DND-41 (cell line): ENCODE measurements at regions not wholly inside any gene's neighbourhood (a gene's known extent, or its start where the extent isn't known, plus 50 kb on each side); places are given as distances from the start of the nearest gene placed in this dataset.

ENCODE experiments used
- ATAC-seq: fragments of 200-7000 bp; cut with Tn5 transposase; 3 replicates; pipeline ENCODE4 v1.9.1; 2021; ENCODE audit warnings: low read depth; ENCODE audit not compliant: insufficient read depth
- DNase-seq: peaks from one replicate; pipeline ENCODE4 v3.0.0-alpha.2; 2020
- H2AFZ ChIP-seq: 2 replicates; pipeline ENCODE4 v1.6.0; 2012; ENCODE audit warnings: low read depth, low read length
- H3K27ac ChIP-seq: 2 replicates; pipeline ENCODE4 v1.5.1; 2012; ENCODE audit warnings: low read length, inconsistent platforms
- H3K27me3 ChIP-seq: fragments of 200-600 bp; sonication (generic); 2 replicates; pipeline ENCODE4 v1.6.0; 2012; ENCODE audit warnings: low read length, mild to moderate bottlenecking, inconsistent platforms; ENCODE audit not compliant: insufficient read depth, poor library complexity
- H3K36me3 ChIP-seq: 2 replicates; pipeline ENCODE4 v1.5.1; 2012; ENCODE audit warnings: low read length, inconsistent platforms; ENCODE audit not compliant: insufficient read depth
- H3K4me1 ChIP-seq: 2 replicates; pipeline ENCODE4 v1.5.1; 2012; ENCODE audit warnings: mild to moderate bottlenecking, low read length; ENCODE audit not compliant: insufficient read depth
- H3K4me2 ChIP-seq: 2 replicates; pipeline ENCODE4 v1.6.0; 2012; ENCODE audit warnings: mild to moderate bottlenecking, moderate library complexity, low read length, inconsistent platforms; ENCODE audit not compliant: insufficient read depth
- H3K4me3 ChIP-seq, 2 experiments: fragments of 200-600 bp in 1 of 2; shearing (Covaris generic) in 1 of 2; 2 replicates each; pipeline ENCODE4 v1.5.1; 2012 to 2016; ENCODE audit warnings: inconsistent platforms in 2 of 2, low read length in 2 of 2, mild to moderate bottlenecking in 2 of 2, low read depth in 1 of 2, moderate library complexity in 1 of 2
- H3K79me2 ChIP-seq: 2 replicates; pipeline ENCODE4 v1.6.0; 2012; ENCODE audit warnings: low read length, inconsistent platforms; ENCODE audit not compliant: insufficient read depth
- H3K9ac ChIP-seq: 2 replicates; pipeline ENCODE4 v1.6.0; 2012; ENCODE audit warnings: low read depth, mild to moderate bottlenecking, inconsistent platforms, low read length, moderate library complexity
- H3K9me3 ChIP-seq: 2 replicates; pipeline ENCODE4 v1.5.1; 2012; ENCODE audit warnings: low read length, moderate library complexity, mild to moderate bottlenecking, inconsistent platforms; ENCODE audit not compliant: insufficient read depth, severe bottlenecking
- H4K20me1 ChIP-seq: 2 replicates; pipeline ENCODE4 v1.6.0; 2012; ENCODE audit warnings: low read length; ENCODE audit not compliant: insufficient read depth
- EZH2 ChIP-seq: IDR thresholded peaks from 3 replicates; pipeline ENCODE4 v1.6.1; 2012; ENCODE audit warnings: borderline replicate concordance, low read depth, mild to moderate bottlenecking, moderate library complexity, low read length, inconsistent platforms; ENCODE audit not compliant: severe bottlenecking
- TF ChIP-seq, protein P1 (sequence below): IDR thresholded peaks from 2 replicates; pipeline ENCODE4 v1.5.1; 2012; ENCODE audit warnings: borderline replicate concordance, low read length, moderate library complexity, mild to moderate bottlenecking; ENCODE audit not compliant: poor library complexity, severe bottlenecking; ENCODE audit errors: extremely low read depth

DNA sequence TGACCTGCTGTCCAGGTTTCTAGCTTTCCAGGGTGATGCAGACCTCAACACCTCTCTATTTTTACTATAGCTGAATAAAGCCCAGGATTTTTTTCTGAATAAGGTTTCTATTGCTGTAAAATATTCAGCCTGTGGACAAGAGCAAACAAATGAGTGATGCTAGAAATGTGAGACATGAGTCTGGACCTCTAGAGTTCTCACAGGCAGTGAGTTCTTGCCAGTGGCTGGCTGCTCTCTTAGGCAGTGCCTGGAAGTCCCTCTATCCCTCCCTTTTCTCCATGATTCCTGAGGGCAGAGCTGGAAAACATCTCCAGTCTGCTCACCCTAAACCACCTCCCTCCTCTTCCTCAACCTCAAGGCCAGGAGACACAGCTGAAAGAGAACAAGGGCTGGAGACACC is 793.8 kb upstream of the IGFBP3 start:
- no peak overlapping the region for H3K9ac ChIP-seq
- DNase-seq (no peak), ATAC-seq (no peak)
- H3K36me3 ChIP-seq = no peaks in the 10 kb centered on the region
- H3K79me2 ChIP-seq = no peaks in the 10 kb centered on the region
- H3K4me3 ChIP-seq = no peak overlapping the region
- H2AFZ ChIP-seq = no peak overlapping the region
- H3K4me1 ChIP-seq = no peaks in the 10 kb centered on the region
- TF ChIP-seq, protein P1, sequence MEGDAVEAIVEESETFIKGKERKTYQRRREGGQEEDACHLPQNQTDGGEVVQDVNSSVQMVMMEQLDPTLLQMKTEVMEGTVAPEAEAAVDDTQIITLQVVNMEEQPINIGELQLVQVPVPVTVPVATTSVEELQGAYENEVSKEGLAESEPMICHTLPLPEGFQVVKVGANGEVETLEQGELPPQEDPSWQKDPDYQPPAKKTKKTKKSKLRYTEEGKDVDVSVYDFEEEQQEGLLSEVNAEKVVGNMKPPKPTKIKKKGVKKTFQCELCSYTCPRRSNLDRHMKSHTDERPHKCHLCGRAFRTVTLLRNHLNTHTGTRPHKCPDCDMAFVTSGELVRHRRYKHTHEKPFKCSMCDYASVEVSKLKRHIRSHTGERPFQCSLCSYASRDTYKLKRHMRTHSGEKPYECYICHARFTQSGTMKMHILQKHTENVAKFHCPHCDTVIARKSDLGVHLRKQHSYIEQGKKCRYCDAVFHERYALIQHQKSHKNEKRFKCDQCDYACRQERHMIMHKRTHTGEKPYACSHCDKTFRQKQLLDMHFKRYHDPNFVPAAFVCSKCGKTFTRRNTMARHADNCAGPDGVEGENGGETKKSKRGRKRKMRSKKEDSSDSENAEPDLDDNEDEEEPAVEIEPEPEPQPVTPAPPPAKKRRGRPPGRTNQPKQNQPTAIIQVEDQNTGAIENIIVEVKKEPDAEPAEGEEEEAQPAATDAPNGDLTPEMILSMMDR = no peak
- TF ChIP-seq EZH2 = no peak
- no peaks in the 10 kb centered on the region for H3K9me3 ChIP-seq
- no peaks in the 10 kb centered on the region for H4K20me1 ChIP-seq
- H3K27ac ChIP-seq = no peak overlapping the region
- no peaks in the 10 kb centered on the region for H3K27me3 ChIP-seq
- no peak overlapping the region for H3K4me2 ChIP-seq

DNA sequence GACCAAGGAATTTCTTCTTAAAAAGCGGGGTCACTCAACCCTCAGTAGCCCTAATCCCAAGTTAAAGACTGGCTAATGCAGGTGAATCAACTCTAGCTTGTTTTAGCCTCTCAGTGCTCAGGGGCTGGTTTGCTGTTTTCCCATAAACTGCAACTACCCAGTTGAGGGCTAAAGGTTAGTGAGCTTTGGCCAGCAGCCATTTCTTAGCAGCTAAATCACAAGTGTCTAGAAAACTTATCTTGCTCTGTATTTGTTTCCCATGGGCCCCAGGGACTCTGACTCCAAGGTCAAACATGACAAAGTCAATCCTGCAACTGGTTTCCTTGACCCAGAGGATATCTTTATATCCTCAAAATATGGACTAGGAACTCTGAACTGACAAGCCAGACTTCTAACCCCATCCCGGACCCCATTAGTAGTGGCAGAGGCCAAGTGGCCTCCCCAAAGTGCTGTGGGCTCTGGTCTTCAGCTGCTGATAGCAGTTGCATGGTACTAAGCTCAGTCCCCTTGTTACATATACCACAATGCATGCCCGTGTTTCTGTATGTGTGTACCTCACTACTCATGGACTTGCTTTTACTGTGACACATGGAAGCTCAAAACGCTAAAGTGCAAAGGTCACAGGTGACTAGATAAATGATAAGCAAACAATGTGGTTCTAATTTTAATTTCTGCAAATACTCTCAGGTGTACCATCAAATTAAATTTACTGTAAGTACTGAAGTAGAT is 793.0 kb upstream of the IGFBP3 start:
- H3K9me3 ChIP-seq = no peaks in the 10 kb centered on the region
- H3K27ac ChIP-seq = no peak overlapping the region
- H3K4me3 ChIP-seq = no peak overlapping the region
- no peaks in the 10 kb centered on the region for H3K79me2 ChIP-seq
- DNase-seq (no peak), ATAC-seq (no peak)
- H3K36me3 ChIP-seq = no peaks in the 10 kb centered on the region
- no peak overlapping the region for H3K4me2 ChIP-seq
- no peak for TF ChIP-seq EZH2
- TF ChIP-seq, protein P1 = no peak
- H4K20me1 ChIP-seq = no peaks in the 10 kb centered on the region
- H2AFZ ChIP-seq = no peak overlapping the region
- H3K27me3 ChIP-seq = no peaks in the 10 kb centered on the region
- H3K4me1 ChIP-seq = no peaks in the 10 kb centered on the region
- H3K9ac ChIP-seq = no peak overlapping the region

DNA sequence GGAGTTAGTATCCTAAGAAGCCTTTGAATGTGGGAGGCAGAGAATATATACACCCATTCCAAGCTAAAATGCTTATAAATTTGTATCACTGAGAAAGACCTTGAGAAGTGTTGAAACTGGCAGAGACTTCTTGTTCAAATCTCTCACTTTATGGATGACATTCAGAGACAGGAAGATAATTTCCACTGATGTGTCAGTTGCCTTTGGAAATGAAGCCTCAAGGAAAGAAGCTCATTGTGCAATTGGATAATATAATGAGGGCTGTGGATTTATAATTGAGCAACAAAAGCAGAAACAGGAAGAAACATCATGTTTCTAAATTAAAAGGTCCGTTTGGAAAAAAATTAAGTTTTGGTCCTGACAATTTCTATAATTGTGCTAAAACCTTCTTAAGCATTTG is 789.9 kb upstream of the IGFBP3 start:
- TF ChIP-seq, protein P1 = no peak
- TF ChIP-seq EZH2 = no peak
- H3K27me3 ChIP-seq = no peaks in the 10 kb centered on the region
- H3K9me3 ChIP-seq = no peaks in the 10 kb centered on the region
- no peaks in the 10 kb centered on the region for H4K20me1 ChIP-seq
- H3K79me2 ChIP-seq = no peaks in the 10 kb centered on the region
- H3K36me3 ChIP-seq = no peaks in the 10 kb centered on the region
- no peak overlapping the region for H3K27ac ChIP-seq
- ATAC-seq = no peak
- H3K9ac ChIP-seq = no peak overlapping the region
- DNase-seq = no peak
- no peaks in the 10 kb centered on the region for H3K4me1 ChIP-seq
- no peak overlapping the region for H2AFZ ChIP-seq
- H3K4me3 ChIP-seq = no peak overlapping the region
- no peak overlapping the region for H3K4me2 ChIP-seq

DNA sequence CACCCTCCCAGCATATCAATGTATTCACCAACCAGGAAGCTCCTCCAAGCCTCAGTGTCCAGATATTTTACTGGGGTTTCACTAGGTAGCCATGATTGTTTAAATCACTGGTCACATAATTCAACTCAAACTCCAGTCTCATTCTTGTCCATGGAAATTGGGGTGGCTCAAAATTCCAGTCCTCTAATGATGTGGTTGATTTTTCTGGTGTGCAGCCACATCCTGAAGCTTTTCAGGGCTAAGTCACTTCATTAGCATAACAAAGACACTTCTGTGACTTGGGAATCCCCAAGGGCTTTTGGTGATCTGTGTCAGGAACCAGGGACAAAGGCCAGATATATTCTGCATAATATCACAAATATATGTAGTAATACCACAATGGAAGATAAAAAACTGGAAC is 786.9 kb upstream of the IGFBP3 start:
- no peaks in the 10 kb centered on the region for H3K36me3 ChIP-seq
- DNase-seq (no peak), ATAC-seq (no peak)
- no peaks in the 10 kb centered on the region for H3K4me1 ChIP-seq
- no peak for TF ChIP-seq EZH2
- TF ChIP-seq, protein P1 = no peak
- H3K9ac ChIP-seq = no peak overlapping the region
- no peak overlapping the region for H3K4me3 ChIP-seq
- H4K20me1 ChIP-seq = no peaks in the 10 kb centered on the region
- no peaks in the 10 kb centered on the region for H3K27me3 ChIP-seq
- no peaks in the 10 kb centered on the region for H3K9me3 ChIP-seq
- no peak overlapping the region for H3K27ac ChIP-seq
- no peaks in the 10 kb centered on the region for H3K79me2 ChIP-seq
- no peak overlapping the region for H2AFZ ChIP-seq
- H3K4me2 ChIP-seq = no peak overlapping the region
